H9 (cell line): ENCODE measurements at regions not wholly inside any gene's neighbourhood (a gene's known extent, or its start where the extent isn't known, plus 50 kb on each side); places are given as distances from the start of the nearest gene placed in this dataset.

Source experiments
- DNase-seq: peaks from one replicate; pipeline ENCODE4 v3.0.0-alpha.2; 2017
- H2AFZ ChIP-seq: one replicate; pipeline ENCODE4 v1.6.1; 2013; ENCODE audit warnings: mild to moderate bottlenecking, low read length, control low read depth, moderate library complexity
- H2AK5ac ChIP-seq: 2 replicates; pipeline ENCODE4 v1.6.1; 2013; ENCODE audit warnings: low read length, control low read depth, mixed read lengths; ENCODE audit not compliant: insufficient read length
- H2BK120ac ChIP-seq: one replicate; pipeline ENCODE4 v1.6.1; 2013; ENCODE audit warnings: low read depth, mild to moderate bottlenecking, low read length, control low read depth, inconsistent platforms; ENCODE audit not compliant: poor library complexity, severe bottlenecking
- H2BK12ac ChIP-seq: 2 replicates; pipeline ENCODE4 v1.6.1; 2013; ENCODE audit warnings: low read length, control low read depth, mixed read lengths, low read depth; ENCODE audit not compliant: insufficient read length
- H2BK15ac ChIP-seq: 2 replicates; pipeline ENCODE4 v1.6.1; 2013; ENCODE audit warnings: low read depth, low read length, control low read depth
- H2BK20ac ChIP-seq: one replicate; pipeline ENCODE4 v1.6.1; 2013; ENCODE audit warnings: low read depth, mild to moderate bottlenecking, low read length, control low read depth, inconsistent platforms; ENCODE audit not compliant: poor library complexity, severe bottlenecking
- H2BK5ac ChIP-seq: 2 replicates; pipeline ENCODE4 v1.6.1; 2013; ENCODE audit warnings: low read length, control low read depth, mixed read lengths; ENCODE audit not compliant: insufficient read length
- H3K14ac ChIP-seq: 2 replicates; pipeline ENCODE4 v1.6.1; 2013; ENCODE audit warnings: low read length, control low read depth; ENCODE audit not compliant: insufficient read depth
- H3K18ac ChIP-seq: 2 replicates; pipeline ENCODE4 v1.6.1; 2013; ENCODE audit warnings: low read depth, mild to moderate bottlenecking, mixed read lengths, low read length, control low read depth; ENCODE audit not compliant: insufficient read length
- H3K23ac ChIP-seq: 2 replicates; pipeline ENCODE4 v1.6.1; 2013; ENCODE audit warnings: low read length, control low read depth, mixed read lengths, low read depth; ENCODE audit not compliant: insufficient read length
- H3K23me2 ChIP-seq: 2 replicates; pipeline ENCODE4 v1.6.1; 2013; ENCODE audit warnings: low read depth, mild to moderate bottlenecking, mixed read lengths, low read length, control low read depth; ENCODE audit not compliant: insufficient read length, poor library complexity, severe bottlenecking
- H3K27ac ChIP-seq: 2 replicates; pipeline ENCODE4 v1.5.1; 2013; ENCODE audit warnings: low read length, control low read depth, mixed read lengths, low read depth; ENCODE audit not compliant: insufficient read length
- H3K27me3 ChIP-seq: 2 replicates; pipeline ENCODE4 v1.6.1; 2013; ENCODE audit warnings: low read length, control low read depth, inconsistent platforms; ENCODE audit not compliant: insufficient read depth
- H3K4ac ChIP-seq: 2 replicates; pipeline ENCODE4 v1.6.1; 2013; ENCODE audit warnings: low read depth, mild to moderate bottlenecking, control low read depth, inconsistent platforms, low read length, moderate library complexity
- H3K4me1 ChIP-seq: 2 replicates; pipeline ENCODE4 v1.6.1; 2013; ENCODE audit warnings: low read length, control low read depth, inconsistent platforms; ENCODE audit not compliant: insufficient read depth
- H3K4me2 ChIP-seq: 2 replicates; pipeline ENCODE4 v1.6.1; 2013; ENCODE audit warnings: low read length, control low read depth, mixed read lengths; ENCODE audit not compliant: insufficient read length, insufficient read depth
- H3K56ac ChIP-seq: 2 replicates; pipeline ENCODE4 v1.6.1; 2013; ENCODE audit warnings: low read depth, mild to moderate bottlenecking, mixed read lengths, low read length, control low read depth; ENCODE audit not compliant: insufficient read length
- H3K79me1 ChIP-seq: 2 replicates; pipeline ENCODE4 v1.6.1; 2013; ENCODE audit warnings: low read depth, mild to moderate bottlenecking, moderate library complexity, low read length, control low read depth, inconsistent platforms; ENCODE audit not compliant: insufficient read depth, poor library complexity, severe bottlenecking
- H3K79me2 ChIP-seq: 2 replicates; pipeline ENCODE4 v1.6.1; 2013; ENCODE audit warnings: low read length, control low read depth, inconsistent platforms; ENCODE audit not compliant: insufficient read depth
- H3K9ac ChIP-seq: 2 replicates; pipeline ENCODE4 v1.6.1; 2013; ENCODE audit warnings: low read length, control low read depth, mixed read lengths; ENCODE audit not compliant: insufficient read length; ENCODE audit errors: extremely low read depth
- H3K9me3 ChIP-seq: one replicate; pipeline ENCODE4 v1.6.1; 2013; ENCODE audit warnings: low read depth, low read length, inconsistent platforms; ENCODE audit not compliant: control insufficient read depth
- H3T11ph ChIP-seq: one replicate; pipeline ENCODE4 v1.6.1; 2013; ENCODE audit warnings: mild to moderate bottlenecking, low read length, control low read depth, inconsistent platforms
- H4K20me1 ChIP-seq: one replicate; pipeline ENCODE4 v1.6.1; 2013; ENCODE audit not compliant: control insufficient read depth, insufficient read length, insufficient read depth
- H4K5ac ChIP-seq: 2 replicates; pipeline ENCODE4 v1.6.1; 2013; ENCODE audit warnings: low read depth, mild to moderate bottlenecking, mixed read lengths, low read length, control low read depth; ENCODE audit not compliant: insufficient read length
- H4K8ac ChIP-seq: replicated peaks from 2 replicates; pipeline ENCODE4 v1.6.1; 2013; ENCODE audit warnings: low read length, control low read depth, mixed read lengths, low read depth; ENCODE audit not compliant: insufficient read length
- H4K91ac ChIP-seq: 2 replicates; pipeline ENCODE4 v1.6.1; 2013; ENCODE audit warnings: low read depth, mild to moderate bottlenecking, moderate library complexity, mixed read lengths, low read length, control low read depth; ENCODE audit not compliant: insufficient read length
- H3K27ac Mint-ChIP-seq, 3 experiments: 2 replicates in 2 of 3; 3 replicates in 1 of 3; pipeline ENCODE4 v1.8.0; 2020 to 2021; ENCODE audit warnings: mixed read lengths in 3 of 3, mild to moderate bottlenecking in 1 of 3, moderate library complexity in 1 of 3
- H3K27me3 Mint-ChIP-seq: 2 replicates; pipeline ENCODE4 v1.8.0; 2021; ENCODE audit warnings: low read depth, mild to moderate bottlenecking, moderate library complexity, mixed read lengths
- H3K36me3 Mint-ChIP-seq, 3 experiments: 2 replicates in 2 of 3; 3 replicates in 1 of 3; pipeline ENCODE4 v1.8.0; 2020 to 2021; ENCODE audit warnings: low read depth in 3 of 3, mixed read lengths in 3 of 3; ENCODE audit not compliant: insufficient read depth in 1 of 3
- H3K4me1 Mint-ChIP-seq, 2 experiments: 2 replicates each; pipeline ENCODE4 v1.8.0; 2020; ENCODE audit warnings: mixed read lengths in 2 of 2
- H3K4me3 Mint-ChIP-seq, 2 experiments: 2 replicates in 1 of 2; 3 replicates in 1 of 2; pipeline ENCODE4 v1.8.0; 2020 to 2021; ENCODE audit warnings: mild to moderate bottlenecking in 2 of 2, mixed read lengths in 2 of 2, moderate library complexity in 1 of 2
- H3K9me3 Mint-ChIP-seq, 2 experiments: 2 replicates in 1 of 2; 3 replicates in 1 of 2; pipeline ENCODE4 v1.8.0; 2020; ENCODE audit warnings: mild to moderate bottlenecking in 2 of 2, mixed read lengths in 2 of 2, moderate library complexity in 1 of 2
- WGBS: extraction: QIAGEN DNeasy Blood & Tissue Kit; methylation state at CpG from one replicate; pipeline ENCODE4 v1.1.7; 2013; ENCODE audit warnings: missing lambda C conversion rate, low lambda C conversion rate, mixed read lengths; ENCODE audit not compliant: insufficient read length; ENCODE audit errors: extremely low coverage; 5-methylcytosine and 5-hydroxymethylcytosine counted together
- TF ChIP-seq, protein P1 (sequence below): fragments of 200-600 bp; sonication (generic); conservative IDR thresholded peaks from 3 replicates; pipeline ENCODE4 v1.8.0; 2021; ENCODE audit warnings: antibody characterized with exemption, mild to moderate bottlenecking

DNA sequence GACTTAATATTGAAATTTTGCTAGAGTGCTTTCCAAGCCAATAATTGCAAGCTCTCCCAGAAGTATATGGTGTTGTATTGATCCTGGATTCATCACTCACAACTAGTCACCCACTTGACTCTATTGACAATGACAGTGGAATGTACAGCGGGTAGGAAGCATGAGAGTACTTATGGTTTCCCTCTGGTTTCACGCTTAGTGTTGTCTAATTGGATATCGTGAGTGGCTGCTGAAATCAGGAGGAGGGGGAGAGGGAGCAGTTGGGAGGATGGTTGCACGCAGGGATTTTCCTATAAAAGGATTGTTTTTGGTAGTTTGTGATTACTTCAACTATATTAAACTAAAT lies 1819.5 kb upstream of the TENM3 start:
- no peak overlapping the region for H2BK5ac ChIP-seq
- H2BK120ac ChIP-seq: no peak overlapping the region
- no peak overlapping the region for H3K56ac ChIP-seq
- no peak overlapping the region for H2AFZ ChIP-seq
- H2BK15ac ChIP-seq: no peak overlapping the region
- no peaks in the 10 kb centered on the region for H3K27me3 ChIP-seq
- H3K23ac ChIP-seq: no peak overlapping the region
- no peak overlapping the region for H3K14ac ChIP-seq
- no peaks in the 10 kb centered on the region for H3K9me3 ChIP-seq
- Mint-ChIP-seq H3K4me3 (no peak overlapping the region), H3K27me3 (no peaks in the 10 kb centered on the region), H3K9me3 (no peaks in the 10 kb centered on the region), H3K4me1 (no peaks in the 10 kb centered on the region), H3K27ac (no peak overlapping the region), H3K36me3 (no peaks in the 10 kb centered on the region)
- H3K27ac ChIP-seq: no peak overlapping the region
- no peak overlapping the region for H3T11ph ChIP-seq
- no peaks in the 10 kb centered on the region for H3K23me2 ChIP-seq
- WGBS: no CpG with 5 or more reads among the region's 4 CpGs
- H4K20me1 ChIP-seq: no peaks in the 10 kb centered on the region
- no peak overlapping the region for H4K91ac ChIP-seq
- TF ChIP-seq, protein P1, sequence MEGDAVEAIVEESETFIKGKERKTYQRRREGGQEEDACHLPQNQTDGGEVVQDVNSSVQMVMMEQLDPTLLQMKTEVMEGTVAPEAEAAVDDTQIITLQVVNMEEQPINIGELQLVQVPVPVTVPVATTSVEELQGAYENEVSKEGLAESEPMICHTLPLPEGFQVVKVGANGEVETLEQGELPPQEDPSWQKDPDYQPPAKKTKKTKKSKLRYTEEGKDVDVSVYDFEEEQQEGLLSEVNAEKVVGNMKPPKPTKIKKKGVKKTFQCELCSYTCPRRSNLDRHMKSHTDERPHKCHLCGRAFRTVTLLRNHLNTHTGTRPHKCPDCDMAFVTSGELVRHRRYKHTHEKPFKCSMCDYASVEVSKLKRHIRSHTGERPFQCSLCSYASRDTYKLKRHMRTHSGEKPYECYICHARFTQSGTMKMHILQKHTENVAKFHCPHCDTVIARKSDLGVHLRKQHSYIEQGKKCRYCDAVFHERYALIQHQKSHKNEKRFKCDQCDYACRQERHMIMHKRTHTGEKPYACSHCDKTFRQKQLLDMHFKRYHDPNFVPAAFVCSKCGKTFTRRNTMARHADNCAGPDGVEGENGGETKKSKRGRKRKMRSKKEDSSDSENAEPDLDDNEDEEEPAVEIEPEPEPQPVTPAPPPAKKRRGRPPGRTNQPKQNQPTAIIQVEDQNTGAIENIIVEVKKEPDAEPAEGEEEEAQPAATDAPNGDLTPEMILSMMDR: no peak
- no peak overlapping the region for H2BK12ac ChIP-seq
- no peak overlapping the region for H2AK5ac ChIP-seq
- no peak overlapping the region for H2BK20ac ChIP-seq
- no peak overlapping the region for H4K8ac ChIP-seq
- no peaks in the 10 kb centered on the region for H3K79me1 ChIP-seq
- no peak overlapping the region for H4K5ac ChIP-seq
- no peak overlapping the region for H3K18ac ChIP-seq
- no peaks in the 10 kb centered on the region for H3K4me1 ChIP-seq
- H3K79me2 ChIP-seq: no peaks in the 10 kb centered on the region
- no peak overlapping the region for H3K9ac ChIP-seq
- no peak for DNase-seq
- H3K4me2 ChIP-seq: no peak overlapping the region
- no peak overlapping the region for H3K4ac ChIP-seq
